GM18870 (cell line): ENCODE measurements at regions not wholly inside any gene's neighbourhood (a gene's known extent, or its start where the extent isn't known, plus 50 kb on each side); places are given as distances from the start of the nearest gene placed in this dataset.
A peak's percentile ranks its signal among the peaks of the same experiment; 100 is the strongest.

ENCODE experiments used
- ATAC-seq: cut with Tn5 transposase; IDR thresholded peaks from one replicate; pipeline ENCODE4 v1.9.1; 2021; ENCODE audit warnings: moderate library complexity; ENCODE audit not compliant: unreplicated experiment

DNA sequence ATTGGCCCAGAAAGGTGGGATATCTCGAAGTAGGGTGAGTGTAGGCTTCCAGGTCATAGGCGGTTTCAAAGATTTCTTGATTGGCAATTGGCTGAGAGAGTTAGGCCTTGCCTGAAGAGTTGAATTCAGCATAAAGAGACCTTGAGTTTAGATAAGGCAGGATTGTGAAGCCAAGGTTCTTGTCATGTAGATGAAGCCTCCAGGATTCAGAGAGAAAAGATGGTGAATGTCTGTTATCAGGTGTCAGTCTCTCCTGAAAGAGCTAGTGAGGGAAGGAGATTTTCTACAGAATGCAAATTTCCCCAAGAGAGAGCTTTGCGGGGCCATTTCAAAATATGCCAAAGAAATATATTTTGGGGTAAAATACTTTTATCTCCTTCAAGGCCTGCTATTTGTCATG is 217.0 kb upstream of the TLE3 start:
- no peak for ATAC-seq

DNA sequence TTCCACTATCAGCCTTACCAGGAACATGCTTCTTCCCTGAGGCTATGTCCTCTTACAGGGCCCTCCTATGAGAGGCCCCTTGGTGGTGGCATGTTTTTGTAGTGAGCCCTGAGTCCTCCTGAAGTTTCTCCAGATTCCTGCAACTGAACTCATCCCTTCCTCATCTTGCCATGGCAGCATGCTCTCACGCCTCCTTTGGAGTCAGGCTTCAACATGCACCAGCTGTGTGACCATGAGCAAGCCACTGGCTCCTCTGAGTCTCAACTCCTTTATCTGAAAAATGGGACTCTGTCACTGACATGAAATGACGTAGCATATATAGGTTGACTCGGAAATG is 216.3 kb upstream of the TLE3 start:
- no peak for ATAC-seq

- no peak for ATAC-seq
These were observed 215.6 kb upstream of the TLE3 start for GRCh38 chr15:70313099-70314017.

GRCh38 chr15:70311821-70312220 is 214.1 kb upstream of the TLE3 start:
- no peak for ATAC-seq

DNA sequence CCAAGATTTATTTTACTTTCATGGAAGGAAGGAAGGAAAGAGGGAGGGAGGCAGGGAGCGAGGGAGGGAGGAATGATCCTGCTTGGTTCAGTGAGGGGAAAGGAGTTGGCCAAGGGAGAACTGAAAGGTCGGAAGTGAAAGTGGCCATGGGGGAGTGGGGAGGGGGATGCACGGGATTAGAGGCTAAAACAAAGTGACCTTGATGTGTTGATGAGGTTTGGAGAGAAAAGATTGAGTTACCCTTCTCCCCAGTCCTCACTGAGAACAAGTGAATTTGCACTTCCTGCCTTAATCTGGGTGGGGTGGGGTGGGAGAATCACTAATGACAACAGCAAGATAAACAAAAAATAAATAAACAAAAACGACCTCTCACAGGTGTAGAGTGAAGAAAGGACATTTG is 212.0 kb upstream of the TLE3 start:
- ATAC-seq, result no peak

DNA sequence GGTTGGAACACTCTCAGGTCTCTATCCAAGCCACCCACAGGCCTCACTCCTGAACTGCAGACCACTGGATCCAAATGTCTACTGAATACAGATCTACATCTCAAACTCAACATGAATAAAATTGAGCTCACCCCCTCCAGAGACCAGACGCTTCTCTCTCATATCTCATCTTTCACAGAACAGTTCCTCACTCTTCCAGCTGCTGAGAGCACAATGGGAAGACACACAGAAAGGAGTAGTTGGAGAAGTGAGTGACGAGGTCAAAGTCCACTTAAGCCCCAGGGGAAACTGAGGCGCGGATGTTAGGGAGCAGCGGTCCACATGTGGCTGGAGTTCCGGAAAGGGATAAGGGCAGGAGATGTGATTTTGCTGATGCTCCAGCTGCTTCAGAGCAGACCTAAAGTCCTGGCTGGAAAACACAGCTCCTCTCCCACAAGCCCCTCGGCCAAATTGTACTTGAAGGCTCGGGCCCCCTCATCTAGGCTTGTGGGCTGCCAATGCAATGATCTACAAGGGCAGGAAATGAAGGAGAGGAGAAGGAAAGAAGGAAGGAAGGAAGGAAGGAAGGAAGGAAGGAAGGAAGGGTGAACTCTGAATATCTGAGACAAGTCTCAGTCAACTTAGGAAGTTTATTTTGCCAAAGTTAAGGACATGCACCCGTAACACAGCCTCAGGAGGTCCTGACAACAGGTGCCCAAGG is 211.2 kb upstream of the TLE3 start:
- no peak for ATAC-seq

DNA sequence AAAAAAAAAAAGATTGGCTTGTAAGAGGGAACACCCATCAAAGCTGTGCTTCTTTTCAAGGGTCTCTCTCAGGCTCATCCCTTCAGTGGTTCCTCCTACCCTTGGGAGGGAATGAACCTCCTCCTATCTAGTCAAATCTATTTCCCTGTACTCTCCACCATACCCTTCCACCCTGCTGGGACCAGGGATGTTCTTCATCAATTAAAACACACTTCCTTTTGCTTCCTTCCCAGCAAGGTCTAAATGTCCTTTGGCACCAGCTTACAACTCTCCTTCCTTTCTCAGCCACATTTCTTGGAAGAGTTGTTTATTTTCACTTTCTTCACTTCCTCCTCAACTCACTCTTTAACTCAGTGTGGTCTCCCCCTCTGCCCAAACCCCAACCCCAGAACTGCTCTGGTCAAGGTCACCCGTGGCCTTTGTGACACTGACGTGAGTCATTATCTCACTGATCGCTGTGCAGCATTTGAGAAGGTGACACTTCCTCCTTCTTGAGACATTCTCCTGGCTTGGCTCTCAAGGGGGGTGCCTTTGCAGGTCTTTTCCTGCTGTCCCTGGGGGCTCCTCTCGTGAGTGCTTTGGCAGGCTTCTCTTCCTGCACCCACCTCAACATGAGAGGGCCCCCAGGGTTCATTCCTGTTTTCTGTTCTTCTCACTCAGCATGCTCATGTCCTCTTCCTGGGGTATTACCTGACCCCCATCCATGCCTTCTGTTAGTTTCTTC is 210.5 kb upstream of the TLE3 start:
- ATAC-seq, result no peak

- ATAC-seq, result no peak
These were observed 208.9 kb upstream of the TLE3 start for GRCh38 chr15:70306582-70306981.

- no peak for ATAC-seq
These were observed 208.4 kb upstream of the TLE3 start for GRCh38 chr15:70306081-70306480.

DNA sequence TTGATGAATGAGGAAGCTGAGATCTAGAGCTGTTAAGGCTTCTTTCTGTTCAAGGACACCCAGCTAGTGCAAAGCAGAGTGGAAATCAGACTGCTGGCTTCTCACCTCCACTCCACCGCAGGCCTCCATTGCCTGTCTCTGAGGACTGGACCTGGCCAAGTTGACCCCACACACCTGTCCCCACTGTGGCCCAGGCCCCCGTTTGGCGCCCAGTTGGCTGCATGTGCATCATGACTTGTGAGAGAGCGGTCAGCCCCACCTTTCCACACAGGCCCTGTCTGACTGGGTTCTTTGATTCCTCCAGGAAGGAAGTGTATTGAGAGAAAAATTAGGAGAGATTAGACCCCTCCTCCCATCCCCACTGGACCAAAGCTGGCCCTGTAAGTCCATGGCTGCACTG is 206.3 kb upstream of the TLE3 start:
- no peak for ATAC-seq

GRCh38 chr15:70302360-70302759 is 204.6 kb upstream of the TLE3 start:
- no peak for ATAC-seq

DNA sequence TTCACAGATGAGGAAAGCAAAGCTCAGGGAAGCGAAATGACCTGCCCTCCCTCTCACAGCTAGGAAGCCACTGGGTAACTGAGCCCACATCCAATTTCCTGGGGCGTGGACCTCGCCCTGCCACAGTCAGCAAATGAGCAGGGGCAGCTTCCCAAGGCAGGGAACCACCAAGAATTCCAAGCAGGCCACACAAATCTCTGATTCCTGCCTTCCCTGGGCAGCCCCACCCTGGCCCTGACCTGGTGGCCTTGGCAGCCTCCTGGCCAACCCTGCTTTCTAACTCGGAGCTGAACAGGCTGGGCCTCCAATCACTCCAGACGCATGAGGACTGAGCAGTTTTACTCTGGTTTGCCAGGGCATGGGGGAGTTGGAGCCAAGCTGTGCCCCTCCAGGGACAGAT is 203.7 kb upstream of the TLE3 start:
- ATAC-seq, result no peak

- peak; percentile 91 for ATAC-seq
These were observed 202.5 kb upstream of the TLE3 start for GRCh38 chr15:70299931-70300869.

GRCh38 chr15:70297465-70298058 is 199.8 kb upstream of the TLE3 start:
- no peak for ATAC-seq

GRCh38 chr15:70294731-70295305 is 197.1 kb upstream of the TLE3 start:
- no peak for ATAC-seq

DNA sequence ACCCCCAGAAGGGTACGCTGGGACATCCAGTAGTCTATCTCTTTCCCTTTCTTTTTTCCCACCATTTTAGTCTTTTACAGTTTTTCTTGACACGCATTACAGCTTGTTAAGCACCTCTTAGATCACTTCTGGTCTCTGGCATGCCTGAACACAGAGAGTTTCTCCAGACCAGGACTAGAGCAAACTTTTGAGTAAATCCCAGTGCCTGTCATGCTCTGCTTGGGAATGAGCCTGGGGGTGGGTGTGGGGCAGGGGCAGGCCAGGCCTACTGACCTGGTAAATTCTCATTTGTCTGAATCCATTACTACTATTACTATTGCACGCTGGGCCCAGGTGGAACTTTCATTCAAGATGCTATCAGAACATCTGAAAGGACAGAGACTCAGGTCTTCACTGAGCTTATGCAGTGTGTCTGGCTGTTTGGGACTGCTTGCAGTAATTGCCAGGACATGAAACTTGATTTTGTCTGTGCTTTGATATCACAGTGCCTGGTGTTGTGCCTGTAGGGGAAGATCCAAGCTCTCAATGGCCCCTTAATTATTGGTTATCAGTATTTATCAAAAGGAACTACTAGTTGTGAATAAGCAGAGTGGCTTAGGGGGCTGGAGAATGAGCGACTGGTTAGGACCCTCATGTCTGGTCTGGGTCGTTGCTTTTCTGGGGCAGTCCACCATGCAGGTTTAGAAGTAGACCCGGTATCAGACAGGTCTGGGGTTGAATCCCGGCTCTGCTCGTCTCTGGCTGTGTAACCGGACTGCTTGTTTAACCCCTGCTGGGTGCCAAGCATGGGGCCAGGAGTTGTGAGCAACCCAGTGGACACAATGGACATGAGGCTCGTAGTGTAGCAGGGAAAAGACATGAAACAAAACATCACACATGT is 196.1 kb upstream of the TLE3 start:
- no peak for ATAC-seq

DNA sequence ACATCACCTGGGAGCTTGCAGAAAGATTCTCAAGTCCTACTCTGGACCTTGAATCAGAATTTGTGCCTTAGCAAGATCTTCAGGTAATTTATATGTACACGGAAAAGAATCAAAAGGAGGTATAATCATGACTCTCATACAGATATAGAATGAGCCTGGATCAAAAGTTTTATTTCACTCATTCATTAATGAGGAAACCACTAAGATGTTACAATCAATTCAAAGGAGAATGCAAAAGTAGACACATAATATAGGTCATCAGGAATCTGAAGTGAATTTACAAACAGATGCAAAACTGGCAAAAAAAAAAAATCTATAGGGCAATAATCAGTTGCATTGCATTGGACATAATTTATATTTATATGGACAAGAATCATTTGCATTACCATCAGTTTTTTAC is 195.4 kb upstream of the TLE3 start:
- ATAC-seq, result no peak

GRCh38 chr15:70292076-70292760 is 194.5 kb upstream of the TLE3 start:
- no peak for ATAC-seq
